RCC 7860 (cell line): ENCODE measurements at regions not wholly inside any gene's neighbourhood (a gene's known extent, or its start where the extent isn't known, plus 50 kb on each side); places are given as distances from the start of the nearest gene placed in this dataset.

ENCODE experiments used
- DNase-seq: peaks from one replicate; pipeline ENCODE4 v3.0.0-alpha.2; 2015; ENCODE audit warnings: low spot score
- FAIRE-seq: peaks from 2 replicates; lab custom pipeline; 2012; peaks lifted over from hg19 to GRCh38; lab: Jason Lieb, UNC

- no peak for FAIRE-seq
- DNase-seq, result no peak
Observed at GRCh38 chr14:81829447-81829846, 295.8 kb upstream of the SEL1L start.

- DNase-seq, result no peak
- no peak for FAIRE-seq
Observed at GRCh38 chr14:81831128-81831820, 297.6 kb upstream of the SEL1L start.

DNA sequence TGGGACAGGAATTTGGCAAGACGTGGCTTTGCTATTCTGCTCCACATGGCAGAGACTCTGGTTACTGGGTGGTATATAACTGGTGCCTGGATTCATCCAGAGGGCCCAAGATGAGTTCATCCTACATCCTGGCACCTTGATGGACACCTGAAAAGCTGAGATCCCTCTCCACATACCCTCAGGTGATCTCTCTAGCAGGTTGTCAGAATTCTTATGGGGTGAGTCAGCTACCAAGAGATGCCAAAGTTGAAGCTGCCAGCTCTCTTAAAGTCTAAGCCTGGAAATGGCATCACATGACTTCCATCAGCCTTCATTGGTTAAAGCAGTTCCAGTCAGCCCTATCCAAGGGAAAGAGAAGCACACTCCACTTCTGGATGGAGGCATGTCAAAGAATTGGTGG, 300.7 kb upstream of the SEL1L start:
- no peak for DNase-seq
- FAIRE-seq, result no peak

- FAIRE-seq (no peak), DNase-seq (no peak)
Observed at GRCh38 chr14:81837304-81837703, 303.7 kb upstream of the SEL1L start.

GRCh38 chr14:81839056-81839455, 305.4 kb upstream of the SEL1L start:
- FAIRE-seq, result no peak
- DNase-seq, result no peak

- DNase-seq (no peak), FAIRE-seq (no peak)
Observed at GRCh38 chr14:81841346-81841745, 307.7 kb upstream of the SEL1L start.

DNA sequence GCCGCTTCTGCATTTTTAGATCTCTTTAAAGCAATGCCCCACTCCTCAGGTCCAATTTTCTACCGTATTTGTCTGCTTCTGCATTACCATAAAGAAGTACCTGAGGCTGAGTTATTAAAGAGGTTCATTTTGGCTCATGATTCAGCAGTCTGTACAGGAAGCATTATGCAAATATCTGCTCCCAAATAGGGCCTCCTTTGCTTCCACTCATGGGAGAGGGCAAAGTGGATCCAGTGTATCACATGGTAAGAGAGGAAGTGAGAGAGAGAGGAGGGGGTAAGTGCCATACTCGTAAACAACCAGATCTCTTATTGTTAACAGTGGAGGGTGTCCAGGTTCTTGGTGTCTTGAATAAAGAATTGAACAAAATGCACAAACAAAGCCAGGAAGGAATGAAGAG, 316.1 kb upstream of the SEL1L start:
- FAIRE-seq (no peak), DNase-seq (no peak)

DNA sequence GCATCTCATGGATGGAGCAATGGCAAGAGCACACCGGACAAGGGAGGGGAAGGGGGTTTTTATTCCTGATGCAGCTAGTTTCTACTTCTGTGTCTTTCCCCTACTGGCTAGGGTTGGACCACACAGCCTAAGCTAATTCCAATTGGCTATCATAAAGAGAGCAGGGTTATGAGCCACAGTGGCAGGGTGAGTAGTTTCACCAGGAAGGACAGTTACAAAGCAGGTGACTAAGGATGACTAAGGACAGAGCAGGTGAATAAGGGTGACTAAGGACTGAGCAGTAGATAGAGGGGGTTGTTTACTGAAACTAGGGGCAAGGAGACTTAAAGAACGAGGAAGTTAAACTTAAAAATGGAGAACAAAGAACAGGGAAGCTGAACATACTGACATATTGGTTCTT, 321.4 kb upstream of the SEL1L start:
- FAIRE-seq, result no peak

DNA sequence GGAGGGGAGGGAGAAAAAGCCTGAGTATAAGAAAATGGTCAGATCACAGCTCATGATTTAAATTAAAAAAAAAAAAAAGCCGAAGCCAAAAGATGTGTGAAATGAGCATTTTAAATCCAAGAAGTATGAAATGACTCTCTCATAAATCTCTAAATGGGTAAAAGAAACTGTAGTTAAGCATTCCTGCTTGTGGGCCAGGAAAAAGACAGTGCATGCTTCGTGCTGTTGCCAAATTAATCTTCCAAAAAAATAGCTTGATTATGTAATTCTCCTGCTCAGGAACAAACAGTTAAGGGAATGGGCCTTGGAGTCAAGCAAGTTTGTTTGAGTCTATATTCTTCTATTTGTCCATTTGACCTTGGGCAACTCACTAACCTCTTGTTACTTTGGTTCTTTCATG, 325.4 kb upstream of the SEL1L start:
- no peak for FAIRE-seq
- DNase-seq, result no peak

More for the DNA sequence above, 321.4 kb upstream of the SEL1L start:
- no peak for DNase-seq

GRCh38 chr14:81868172-81868571, 334.5 kb upstream of the SEL1L start:
- FAIRE-seq, result no peak
- DNase-seq, result no peak

- no peak for FAIRE-seq
Observed at GRCh38 chr14:81871706-81872105, 338.1 kb upstream of the SEL1L start.

GRCh38 chr14:81884382-81884781, 350.7 kb upstream of the SEL1L start:
- FAIRE-seq (no peak), DNase-seq (no peak)

More at GRCh38 chr14:81871706-81872105, 338.1 kb upstream of the SEL1L start:
- no peak for DNase-seq

GRCh38 chr14:81886588-81886987, 352.9 kb upstream of the SEL1L start:
- DNase-seq (no peak), FAIRE-seq (no peak)

DNA sequence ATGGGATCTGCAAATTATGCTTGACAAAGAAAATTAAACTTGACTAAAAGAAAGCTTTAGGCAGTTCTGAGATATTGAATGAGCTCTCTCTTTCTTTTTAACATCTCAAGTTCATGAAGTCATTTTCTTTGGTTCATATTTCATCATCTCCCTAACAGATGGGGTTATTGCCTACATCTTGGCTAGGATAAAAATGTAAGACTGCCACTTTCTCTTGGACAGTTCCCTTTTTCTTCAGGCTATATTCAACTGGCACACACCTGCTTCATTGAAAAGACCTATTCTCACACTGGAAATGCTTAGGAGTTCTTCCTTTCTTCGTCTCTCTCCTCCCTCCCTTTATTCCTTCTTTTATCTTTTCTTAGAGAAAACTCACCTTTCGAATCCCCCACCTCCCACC, 355.9 kb upstream of the SEL1L start:
- no peak for FAIRE-seq

GRCh38 chr14:81890020-81890419, 356.4 kb upstream of the SEL1L start:
- FAIRE-seq (no peak), DNase-seq (no peak)

More for the DNA sequence above, 355.9 kb upstream of the SEL1L start:
- no peak for DNase-seq

- FAIRE-seq, result no peak
Observed at GRCh38 chr14:81903477-81903876, 369.8 kb upstream of the SEL1L start.

GRCh38 chr14:81927070-81927469, 393.4 kb upstream of the SEL1L start:
- FAIRE-seq (no peak), DNase-seq (no peak)

More at GRCh38 chr14:81903477-81903876, 369.8 kb upstream of the SEL1L start:
- no peak for DNase-seq

DNA sequence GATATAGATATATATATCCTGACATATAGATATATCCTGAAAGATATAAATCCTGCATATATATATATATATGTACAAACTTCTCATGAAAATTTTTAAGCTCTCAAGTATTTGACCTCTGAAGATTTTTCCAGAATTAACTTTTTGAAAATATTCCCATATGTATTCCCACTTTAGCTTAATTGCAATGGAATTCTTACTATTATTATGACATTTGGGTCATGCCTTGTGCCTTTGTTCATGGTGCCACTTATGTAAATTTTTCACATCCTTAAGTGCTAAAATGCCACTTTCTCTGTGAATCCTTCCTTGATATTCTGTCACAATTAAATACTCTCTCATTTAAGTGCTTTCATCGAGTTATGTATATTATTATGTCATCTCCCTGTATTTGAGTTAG, 398.2 kb upstream of the SEL1L start:
- FAIRE-seq (no peak), DNase-seq (no peak)

DNA sequence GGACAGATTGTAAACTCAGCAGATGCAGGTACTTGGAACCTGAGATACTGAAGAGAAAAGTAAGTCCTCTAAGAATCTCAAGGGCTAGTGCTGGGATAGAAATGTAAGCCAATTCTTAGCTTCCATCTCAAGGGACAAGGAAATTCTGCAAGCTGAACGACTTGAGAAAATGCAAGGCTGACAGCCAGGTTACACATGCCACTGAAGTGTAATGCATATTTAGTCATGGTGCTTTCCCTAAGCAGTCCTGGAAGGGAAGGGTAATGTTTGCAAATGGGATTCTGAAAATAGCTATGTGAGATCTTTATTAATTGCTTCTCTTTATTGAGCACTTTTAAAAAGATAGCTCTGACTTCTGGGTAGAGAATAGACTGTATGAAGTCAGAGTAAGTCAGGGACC, 402.7 kb upstream of the SEL1L start:
- FAIRE-seq, result no peak
- no peak for DNase-seq

GRCh38 chr14:81936902-81937301, 403.2 kb upstream of the SEL1L start:
- DNase-seq, result no peak
- no peak for FAIRE-seq

DNA sequence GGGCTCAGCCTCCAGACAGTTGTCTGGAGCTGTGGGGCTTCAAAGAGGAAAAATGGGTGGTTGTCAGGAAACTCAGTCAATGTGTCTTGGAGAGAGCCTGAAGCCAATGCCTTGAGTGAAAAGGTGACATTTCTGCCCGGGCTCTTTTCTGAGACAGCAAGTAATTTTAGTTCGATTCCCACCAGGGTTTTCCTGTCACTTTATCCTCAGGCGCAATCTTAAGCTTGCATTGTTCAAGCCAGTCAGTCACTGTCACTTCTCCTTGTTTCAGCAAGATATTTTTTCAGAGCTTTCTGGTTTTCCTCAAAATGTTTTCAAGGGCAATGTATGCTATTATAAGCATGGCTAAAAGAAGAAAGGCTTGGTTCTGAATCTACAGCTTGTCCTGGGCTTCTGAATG, 404.7 kb upstream of the SEL1L start:
- FAIRE-seq, result no peak
- no peak for DNase-seq

DNA sequence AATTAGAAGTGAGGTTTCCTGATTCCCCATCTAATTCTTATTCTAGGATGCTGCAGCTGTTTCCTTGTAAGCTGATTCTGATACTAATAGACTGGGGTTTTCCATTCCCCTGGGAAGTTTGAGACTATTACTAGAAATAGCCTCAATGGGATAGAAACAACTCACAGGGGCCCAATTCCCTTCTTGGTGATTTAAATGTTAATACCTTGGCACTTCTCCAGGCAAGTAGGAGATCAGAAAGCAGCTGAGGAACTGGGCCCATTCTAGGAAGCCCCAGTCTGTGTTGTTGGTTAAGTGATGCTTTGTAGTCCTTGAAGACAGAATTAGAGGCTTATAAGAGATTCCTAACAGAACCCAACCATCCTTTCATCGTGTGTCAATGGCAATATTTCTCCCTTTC, 407.0 kb upstream of the SEL1L start:
- FAIRE-seq, result no peak
- DNase-seq, result no peak

- FAIRE-seq, result no peak
- no peak for DNase-seq
Observed at GRCh38 chr14:81942071-81942470, 408.4 kb upstream of the SEL1L start.
